A549 (cell line): ENCODE measurements at regions not wholly inside any gene's neighbourhood (a gene's known extent, or its start where the extent isn't known, plus 50 kb on each side); places are given as distances from the start of the nearest gene placed in this dataset.

Experiments used
- ATAC-seq, 2 experiments: fragments of 200-7000 bp in 1 of 2; fragments of >200 bp in 1 of 2; cut with Nextera tagmentation in 1 of 2; cut with Tn5 transposase in 1 of 2; 3 replicates each; pipeline versions ENCODE4 v1.8.0 to v1.9.1; 2018 to 2020; ENCODE audit warnings: mild to moderate bottlenecking in 1 of 2, moderate library complexity in 1 of 2
- CTCF ChIA-PET: fragments of 300-600 bp; sonication (Branson Sonifier 250); formaldehyde crosslinking; extraction: SDS; loops from one replicate; lab custom pipeline; 2021; ENCODE audit warnings: antibody characterized with exemption, inconsistent platforms; lab: Yijun Ruan, JAX
- POLR2A ChIA-PET: fragments of 350-600 bp; formaldehyde crosslinking; extraction: SDS; loops from one replicate; lab custom pipeline; 2021; ENCODE audit warnings: antibody characterized with exemption, inconsistent platforms; lab: Yijun Ruan, JAX
- DNase-seq, 2 experiments: peaks; one replicate each; pipeline versions ENCODE4 v3.0.0 to v3.0.0-alpha.2; 2011 to 2016; ENCODE audit warnings: low read depth in 1 of 2, low spot score in 1 of 2
- FAIRE-seq: peaks from 2 replicates; lab custom pipeline; 2011; peaks lifted over from hg19 to GRCh38; lab: Jason Lieb, UNC
- H3K27ac ChIP-seq, 2 experiments: fragments of >200 bp; sonication (Bioruptor Twin); formaldehyde crosslinking; 3 replicates each; pipeline ENCODE4 v1.5.1; 2016 to 2017
- H3K4me1 ChIP-seq: fragments of >200 bp; sonication (Bioruptor Twin); formaldehyde crosslinking; 3 replicates; pipeline ENCODE4 v1.6.1; 2016
- H3K4me2 ChIP-seq: fragments of >200 bp; sonication (Bioruptor Twin); formaldehyde crosslinking; 3 replicates; pipeline ENCODE4 v1.6.1; 2016
- H3K4me3 ChIP-seq: fragments of >200 bp; sonication (Bioruptor Twin); formaldehyde crosslinking; 3 replicates; pipeline ENCODE4 v1.5.1; 2016
- H3K9me3 ChIP-seq: fragments of >200 bp; sonication (Bioruptor Twin); formaldehyde crosslinking; 3 replicates; pipeline ENCODE4 v1.6.1; 2016
- ATOH8 ChIP-seq: fragments of 250-450 bp; sonication (Bioruptor Pico); IDR thresholded peaks from 2 replicates; pipeline ENCODE4 v1.5.0; 2020; ENCODE audit warnings: low read depth, mild to moderate bottlenecking, moderate library complexity
- BCL3 ChIP-seq: fragments of >200 bp; sonication (Bioruptor Twin); formaldehyde crosslinking; IDR thresholded peaks from 3 replicates; pipeline ENCODE4 v1.6.1; 2016
- CBX2 ChIP-seq: fragments of 200-600 bp; sonication (generic); IDR thresholded peaks from 2 replicates; pipeline ENCODE4 v1.6.1; 2016; ENCODE audit warnings: low read depth, mild to moderate bottlenecking, borderline replicate concordance
- EHF ChIP-seq: fragments of 250-450 bp; sonication (Bioruptor Pico); IDR thresholded peaks from 2 replicates; pipeline ENCODE4 v1.5.0; 2020; ENCODE audit warnings: mild to moderate bottlenecking
- EHMT2 ChIP-seq: fragments of 200-600 bp; sonication (generic); IDR thresholded peaks from 2 replicates; pipeline ENCODE4 v1.6.1; 2016; ENCODE audit warnings: antibody characterized with exemption, low read depth, mild to moderate bottlenecking, moderate library complexity
- HOXA7 ChIP-seq: fragments of 250-450 bp; sonication (Bioruptor Pico); IDR thresholded peaks from 2 replicates; pipeline ENCODE4 v1.5.0; 2020; ENCODE audit warnings: mild to moderate bottlenecking, moderate library complexity
- HOXB13 ChIP-seq: fragments of 250-450 bp; sonication (Bioruptor Pico); IDR thresholded peaks from 2 replicates; pipeline ENCODE4 v1.5.0; 2020; ENCODE audit warnings: low read depth, mild to moderate bottlenecking, moderate library complexity
- JUN ChIP-seq, 2 experiments: fragments of >200 bp; sonication (Bioruptor Twin); formaldehyde crosslinking; IDR thresholded peaks; 2 replicates in 1 of 2; 3 replicates in 1 of 2; pipeline ENCODE4 v1.6.1; 2016 to 2017
- KDM1A ChIP-seq: fragments of 200-600 bp; sonication (generic); IDR thresholded peaks from 2 replicates; pipeline ENCODE4 v1.6.1; 2016; ENCODE audit warnings: low read depth, mild to moderate bottlenecking
- NPAS2 ChIP-seq: fragments of 250-450 bp; sonication (Bioruptor Pico); IDR thresholded peaks from 2 replicates; pipeline ENCODE4 v1.8.0; 2022; ENCODE audit warnings: mild to moderate bottlenecking, moderate library complexity, borderline replicate concordance
- PBX3 ChIP-seq: IDR thresholded peaks from 2 replicates; pipeline ENCODE4 v1.6.1; 2012
- POLR2A ChIP-seq: IDR thresholded peaks from 2 replicates; pipeline ENCODE4 v1.6.1; 2012; ENCODE audit warnings: mild to moderate bottlenecking, low read length
- RAD21 ChIP-seq, 2 experiments: fragments of >200 bp in 1 of 2; sonication (Bioruptor Twin) in 1 of 2; formaldehyde crosslinking in 1 of 2; IDR thresholded peaks in 1 of 2; conservative IDR thresholded peaks in 1 of 2; 2 replicates in 1 of 2; 3 replicates in 1 of 2; pipeline ENCODE4 v1.6.1; 2012 to 2018; ENCODE audit warnings: inconsistent platforms in 1 of 2
- REST ChIP-seq: fragments of 200-600 bp; sonication (generic); IDR thresholded peaks from 2 replicates; pipeline ENCODE4 v1.6.1; 2016; ENCODE audit warnings: antibody characterized with exemption, mild to moderate bottlenecking, moderate library complexity
- RFX5 ChIP-seq: fragments of 450-650 bp; IDR thresholded peaks from 2 replicates; pipeline ENCODE4 v1.7.1; 2014; ENCODE audit warnings: antibody characterized with exemption, mild to moderate bottlenecking, moderate library complexity
- SMC3 ChIP-seq: fragments of >200 bp; sonication (Bioruptor Twin); formaldehyde crosslinking; IDR thresholded peaks from 3 replicates; pipeline ENCODE4 v1.6.1; 2018; ENCODE audit warnings: inconsistent platforms
- USF2 ChIP-seq: fragments of 450-650 bp; IDR thresholded peaks from 2 replicates; pipeline ENCODE4 v1.6.1; 2014; ENCODE audit warnings: antibody characterized with exemption
- ZC3H11A ChIP-seq: fragments of 450-650 bp; IDR thresholded peaks from 2 replicates; pipeline ENCODE4 v1.6.1; 2014; ENCODE audit warnings: antibody characterized with exemption, mild to moderate bottlenecking
- ZSCAN20 ChIP-seq: fragments of 250-450 bp; sonication (Bioruptor Pico); IDR thresholded peaks from 2 replicates; pipeline ENCODE4 v1.8.0; 2022; ENCODE audit warnings: mild to moderate bottlenecking, moderate library complexity
- WGBS: methylation state at CpG from one replicate; pipeline ENCODE4 v1.1.6; 2017; ENCODE audit errors: missing lambda C conversion rate; 5-methylcytosine and 5-hydroxymethylcytosine counted together

- no peak overlapping the region for H3K27ac ChIP-seq
- CTCF ChIA-PET: no interaction called here
- ATAC-seq (no peak), FAIRE-seq (no peak), DNase-seq (no peak)
- no peaks in the 10 kb centered on the region for H3K4me1 ChIP-seq
- POLR2A ChIA-PET: no interaction called here
- no peak overlapping the region for H3K4me2 ChIP-seq
- 3% methylated on average over 2 of the region's 2 CpGs for WGBS
- no peak for TF ChIP-seq PBX3
- no peak for TF ChIP-seq NPAS2 (CRISPR knock-in tag)
- TF ChIP-seq JUN (IDR thresholded peaks at IDR 0.05): no peak
- TF ChIP-seq REST: no peak
- TF ChIP-seq KDM1A: no peak
- TF ChIP-seq HOXB13 (CRISPR knock-in tag): no peak
- no peak for TF ChIP-seq ZC3H11A
- TF ChIP-seq RFX5: no peak
- no peak for TF ChIP-seq ATOH8 (CRISPR knock-in tag)
- TF ChIP-seq BCL3: no peak
- TF ChIP-seq RAD21 (conservative IDR thresholded peaks at IDR 0.05 in 1 of 2, IDR thresholded peaks at IDR 0.05 in 1 of 2): no peak
- TF ChIP-seq EHF (CRISPR knock-in tag): no peak
- TF ChIP-seq, all 56 proteins: peak for 0
- no peak overlapping the region for H3K4me3 ChIP-seq
- H3K9me3 ChIP-seq: no peaks in the 10 kb centered on the region
These were observed 658.0 kb upstream of the MDGA2 start for GRCh38 chr14:48333221-48333920.

GRCh38 chr14:48331421-48331820 is 656.0 kb upstream of the MDGA2 start:
- FAIRE-seq (no peak), DNase-seq (no peak), ATAC-seq (no peak)
- H3K9me3 ChIP-seq: no peaks in the 10 kb centered on the region
- CTCF ChIA-PET: no interaction called here
- H3K4me1 ChIP-seq: no peaks in the 10 kb centered on the region
- no peak overlapping the region for H3K4me3 ChIP-seq
- POLR2A ChIA-PET: no interaction called here
- H3K4me2 ChIP-seq: no peak overlapping the region
- H3K27ac ChIP-seq: no peak overlapping the region
- TF ChIP-seq ATOH8 (CRISPR knock-in tag) (no peak), BCL3 (no peak), POLR2A (no peak), EHMT2 (no peak), SMC3 (no peak), CBX2 (no peak), HOXA7 (CRISPR knock-in tag) (no peak), ZSCAN20 (CRISPR knock-in tag) (no peak), USF2 (no peak)
- TF ChIP-seq, all 56 proteins: peak for 0
- 3% methylated on average over 1 of the region's 1 CpG for WGBS
